ENCODE measurements at regions not wholly inside any gene's neighbourhood (a gene's known extent, or its start where the extent isn't known, plus 50 kb on each side); places are given as distances from the start of the nearest gene placed in this dataset.

- in situ Hi-C loops (cut with MboI; ENCODE audit: low sequenced_read_pairs) = no loop called here
Measured at GRCh38 chr10:118193642-118194041, 146.9 kb upstream of the RAB11FIP2 start.

- in situ Hi-C loops (cut with MboI; ENCODE audit: low sequenced_read_pairs) = no loop called here
Measured at GRCh38 chr10:118181021-118181420, 134.3 kb upstream of the RAB11FIP2 start.

- in situ Hi-C loops (cut with MboI; ENCODE audit: low sequenced_read_pairs) = no loop called here
Measured at GRCh38 chr10:118175148-118175547, 128.4 kb upstream of the RAB11FIP2 start.

- in situ Hi-C loops (cut with MboI; ENCODE audit: low sequenced_read_pairs) = loop anchor here (25.0 kb wide), 1 partner anchor 1311 kb away; no protein-coding TSS in a partner anchor
Measured at GRCh38 chr10:118173296-118173695, 126.6 kb upstream of the RAB11FIP2 start.

GRCh38 chr10:118171861-118172260 is 125.1 kb upstream of the RAB11FIP2 start:
- in situ Hi-C loops (cut with MboI; ENCODE audit: low sequenced_read_pairs) = loop anchor here (25.0 kb wide), 1 partner anchor 1310 kb away; no protein-coding TSS in a partner anchor

- in situ Hi-C loops (cut with MboI; ENCODE audit: low sequenced_read_pairs) = loop anchor here (25.0 kb wide), 1 partner anchor 1305 kb away; no protein-coding TSS in a partner anchor
Measured at GRCh38 chr10:118167056-118167700, 120.4 kb upstream of the RAB11FIP2 start.

GRCh38 chr10:118163217-118163616 is 116.5 kb upstream of the RAB11FIP2 start:
- in situ Hi-C loops (cut with MboI; ENCODE audit: low sequenced_read_pairs) = loop anchor here (25.0 kb wide), 1 partner anchor 1301 kb away; no protein-coding TSS in a partner anchor

- in situ Hi-C loops (cut with MboI; ENCODE audit: low sequenced_read_pairs) = loop anchor here (25.0 kb wide), 1 partner anchor 1299 kb away; no protein-coding TSS in a partner anchor
Measured at GRCh38 chr10:118161461-118162246, 114.9 kb upstream of the RAB11FIP2 start.

GRCh38 chr10:118153287-118153686 is 106.5 kb upstream of the RAB11FIP2 start:
- in situ Hi-C loops (cut with MboI; ENCODE audit: low sequenced_read_pairs) = loop anchor here (25.0 kb wide), 1 partner anchor 1291 kb away; no protein-coding TSS in a partner anchor

- in situ Hi-C loops (cut with MboI; ENCODE audit: low sequenced_read_pairs) = loop anchor here (25.0 kb wide), 1 partner anchor 1289 kb away; no protein-coding TSS in a partner anchor
Measured at GRCh38 chr10:118151461-118151860, 104.7 kb upstream of the RAB11FIP2 start.

- in situ Hi-C loops (cut with MboI; ENCODE audit: low sequenced_read_pairs) = no loop called here
Measured at GRCh38 chr10:118148247-118148646, 101.5 kb upstream of the RAB11FIP2 start.

- in situ Hi-C loops (cut with MboI; ENCODE audit: low sequenced_read_pairs) = no loop called here
Measured at GRCh38 chr10:118145256-118145655, 98.5 kb upstream of the RAB11FIP2 start.

- in situ Hi-C loops (cut with MboI; ENCODE audit: low sequenced_read_pairs) = no loop called here
Measured at GRCh38 chr10:118141471-118141870, 94.7 kb upstream of the RAB11FIP2 start.

- in situ Hi-C loops (cut with MboI; ENCODE audit: low sequenced_read_pairs) = no loop called here
Measured at GRCh38 chr10:118139321-118139720, 92.6 kb upstream of the RAB11FIP2 start.

- in situ Hi-C loops (cut with MboI; ENCODE audit: low sequenced_read_pairs) = no loop called here
Measured at GRCh38 chr10:118128675-118129074, 81.9 kb upstream of the RAB11FIP2 start.

GRCh38 chr10:118118716-118119115 is 72.0 kb upstream of the RAB11FIP2 start:
- in situ Hi-C loops (cut with MboI; ENCODE audit: low sequenced_read_pairs) = no loop called here

- in situ Hi-C loops (cut with MboI; ENCODE audit: low sequenced_read_pairs) = no loop called here
Measured at GRCh38 chr10:118116715-118117449, 70.1 kb upstream of the RAB11FIP2 start.

- in situ Hi-C loops (cut with MboI; ENCODE audit: low sequenced_read_pairs) = no loop called here
Measured at GRCh38 chr10:118116362-118116714, 69.6 kb upstream of the RAB11FIP2 start.

GRCh38 chr10:118115701-118116100 is 69.0 kb upstream of the RAB11FIP2 start:
- in situ Hi-C loops (cut with MboI; ENCODE audit: low sequenced_read_pairs) = no loop called here

- in situ Hi-C loops (cut with MboI; ENCODE audit: low sequenced_read_pairs) = no loop called here
Measured at GRCh38 chr10:118114992-118115391, 68.3 kb upstream of the RAB11FIP2 start.

GRCh38 chr10:118112543-118113125 is 65.9 kb upstream of the RAB11FIP2 start:
- in situ Hi-C loops (cut with MboI; ENCODE audit: low sequenced_read_pairs) = no loop called here
